IMR-90 (cell line): ENCODE measurements at regions not wholly inside any gene's neighbourhood (a gene's known extent, or its start where the extent isn't known, plus 50 kb on each side); places are given as distances from the start of the nearest gene placed in this dataset.

Source experiments
- CTCF ChIP-seq: conservative IDR thresholded peaks from 2 replicates; pipeline ENCODE4 v1.5.1; 2012; ENCODE audit warnings: mild to moderate bottlenecking, low read depth, low read length, improper control_type of control experiment
- MAFK ChIP-seq: IDR thresholded peaks from 2 replicates; pipeline ENCODE4 v1.6.1; 2012; ENCODE audit warnings: low read depth, low read length, improper control_type of control experiment
- POLR2A ChIP-seq: IDR thresholded peaks from 2 replicates; pipeline ENCODE4 v1.6.1; 2012; ENCODE audit warnings: mild to moderate bottlenecking, low read depth, low read length
- RFX5 ChIP-seq: IDR thresholded peaks from 2 replicates; pipeline ENCODE4 v1.8.0; 2012; ENCODE audit warnings: low read depth, mild to moderate bottlenecking, low read length, moderate library complexity
- USF2 ChIP-seq: fragments of 150-350 bp; IDR thresholded peaks from 2 replicates; pipeline ENCODE4 v1.6.1; 2017; ENCODE audit warnings: mild to moderate bottlenecking, antibody characterized with exemption, low read length, low read depth

GRCh38 chr22:34236527-34236926 is 316.3 kb upstream of the LARGE1 start:
- TF ChIP-seq CTCF (no peak), USF2 (no peak), POLR2A (no peak), MAFK (no peak), RFX5 (no peak)
